ENCODE measurements at regions not wholly inside any gene's neighbourhood (a gene's known extent, or its start where the extent isn't known, plus 50 kb on each side); places are given as distances from the start of the nearest gene placed in this dataset.

DNA sequence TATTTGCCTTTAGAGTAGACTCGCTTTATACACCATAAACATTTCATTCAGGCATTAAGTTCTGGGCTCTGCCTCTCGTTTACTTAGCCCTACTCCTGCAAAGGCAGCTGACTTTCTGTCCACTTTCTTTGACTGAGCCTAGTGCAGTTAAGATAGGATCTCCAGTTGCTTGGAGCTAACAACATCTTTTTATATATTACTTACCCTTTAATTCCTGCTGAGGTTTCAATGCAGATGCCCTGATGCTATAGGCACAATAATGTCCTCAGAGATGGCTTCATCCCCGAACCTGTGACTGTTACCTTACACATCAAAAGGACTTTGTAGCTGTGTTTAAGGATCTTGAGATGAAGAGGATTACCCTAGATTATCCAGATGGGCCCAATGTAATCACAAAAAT is 505.8 kb upstream of the TNP1 start:
- dilution Hi-C loops (cut with MboI; ENCODE audit: extremely low pct_ligation_motif_present, low sequenced_read_pairs): no loop called here
- no peak overlapping the region for H2AFZ ChIP-seq (ENCODE audit: control insufficient read depth, low read length)
- H3K9ac ChIP-seq (ENCODE audit: control insufficient read depth, extremely low read depth, insufficient read depth, low read length): no peak overlapping the region
- no peaks in the 10 kb centered on the region for H3K9me1 ChIP-seq (ENCODE audit: control insufficient read depth, extremely low read depth, insufficient read depth, low read length)
- no peaks in the 10 kb centered on the region for H4K20me1 ChIP-seq (ENCODE audit: control insufficient read depth, extremely low read depth, insufficient read depth, low read length)
- H3K79me2 ChIP-seq (ENCODE audit: control insufficient read depth, insufficient read depth, low read length): no peaks in the 10 kb centered on the region
- H3K27ac ChIP-seq (ENCODE audit: control insufficient read depth, insufficient read depth, low read length): no peak overlapping the region
- FAIRE-seq (no peak), DNase-seq (ENCODE audit: low read depth, low spot score) (no peak)
- no peaks in the 10 kb centered on the region for H3K9me3 ChIP-seq (ENCODE audit: control insufficient read depth, low read depth, low read length)
- H3K4me3 ChIP-seq (ENCODE audit: control insufficient read depth in 2 of 3, extremely low read depth in 1 of 3, insufficient read depth in 2 of 3, low read depth in 1 of 3, low read length in 3 of 3): no peak overlapping the region
- TF ChIP-seq, protein P1, sequence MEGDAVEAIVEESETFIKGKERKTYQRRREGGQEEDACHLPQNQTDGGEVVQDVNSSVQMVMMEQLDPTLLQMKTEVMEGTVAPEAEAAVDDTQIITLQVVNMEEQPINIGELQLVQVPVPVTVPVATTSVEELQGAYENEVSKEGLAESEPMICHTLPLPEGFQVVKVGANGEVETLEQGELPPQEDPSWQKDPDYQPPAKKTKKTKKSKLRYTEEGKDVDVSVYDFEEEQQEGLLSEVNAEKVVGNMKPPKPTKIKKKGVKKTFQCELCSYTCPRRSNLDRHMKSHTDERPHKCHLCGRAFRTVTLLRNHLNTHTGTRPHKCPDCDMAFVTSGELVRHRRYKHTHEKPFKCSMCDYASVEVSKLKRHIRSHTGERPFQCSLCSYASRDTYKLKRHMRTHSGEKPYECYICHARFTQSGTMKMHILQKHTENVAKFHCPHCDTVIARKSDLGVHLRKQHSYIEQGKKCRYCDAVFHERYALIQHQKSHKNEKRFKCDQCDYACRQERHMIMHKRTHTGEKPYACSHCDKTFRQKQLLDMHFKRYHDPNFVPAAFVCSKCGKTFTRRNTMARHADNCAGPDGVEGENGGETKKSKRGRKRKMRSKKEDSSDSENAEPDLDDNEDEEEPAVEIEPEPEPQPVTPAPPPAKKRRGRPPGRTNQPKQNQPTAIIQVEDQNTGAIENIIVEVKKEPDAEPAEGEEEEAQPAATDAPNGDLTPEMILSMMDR (optimal IDR thresholded peaks at IDR 0.05 in 1 of 3, IDR thresholded peaks at IDR 0.05 in 1 of 3, conservative IDR thresholded peaks at IDR 0.05 in 1 of 3; ENCODE audit: extremely low read depth in 1 of 3, insufficient read depth in 2 of 3, low read length in 3 of 3): no peak
- no peak for TF ChIP-seq EZH2 (IDR thresholded peaks at IDR 0.05; ENCODE audit: low read length)
- H3K36me3 ChIP-seq (ENCODE audit: control insufficient read depth in 2 of 2, extremely low read depth in 1 of 2, insufficient read depth in 2 of 2, low read length in 2 of 2): no peaks in the 10 kb centered on the region
- H3K4me1 ChIP-seq (ENCODE audit: control insufficient read depth, extremely low read depth, insufficient read depth, low read length): peaks cover 36% of the 10 kb centered on the region
- no peaks in the 10 kb centered on the region for H3K27me3 ChIP-seq (ENCODE audit: control insufficient read depth, extremely low read depth, insufficient read depth, low read length)
- no peak overlapping the region for H3K4me2 ChIP-seq (ENCODE audit: control insufficient read depth, extremely low read depth, insufficient read depth, low read depth, low read length)

DNA sequence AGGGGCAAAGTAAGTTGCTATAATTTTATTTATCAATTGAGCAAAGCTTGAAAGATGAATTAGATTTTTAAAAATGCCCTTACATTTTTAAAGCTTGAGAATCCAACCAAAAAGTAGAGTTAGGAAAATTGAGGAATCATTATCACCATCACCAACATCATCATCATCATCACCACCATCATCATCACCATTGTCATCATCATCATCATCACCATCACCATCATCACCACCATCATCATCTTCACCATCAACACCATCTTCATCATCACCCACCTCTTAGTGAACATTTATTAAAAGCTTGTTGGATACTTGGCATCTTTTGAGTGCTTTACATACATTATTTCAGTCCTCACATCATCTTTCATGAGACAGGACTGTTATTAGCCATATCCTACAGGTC is 504.4 kb upstream of the TNP1 start:
- Histone ChIP-seq H3K4me3 (ENCODE audit: control insufficient read depth in 2 of 3, extremely low read depth in 1 of 3, insufficient read depth in 2 of 3, low read depth in 1 of 3, low read length in 3 of 3) (no peak overlapping the region), H3K4me2 (ENCODE audit: control insufficient read depth, extremely low read depth, insufficient read depth, low read depth, low read length) (no peak overlapping the region), H2AFZ (ENCODE audit: control insufficient read depth, low read length) (no peak overlapping the region), H3K36me3 (ENCODE audit: control insufficient read depth in 2 of 2, extremely low read depth in 1 of 2, insufficient read depth in 2 of 2, low read length in 2 of 2) (no peaks in the 10 kb centered on the region), H3K27ac (ENCODE audit: control insufficient read depth, insufficient read depth, low read length) (no peak overlapping the region), H3K9me3 (ENCODE audit: control insufficient read depth, low read depth, low read length) (no peaks in the 10 kb centered on the region), H3K9me1 (ENCODE audit: control insufficient read depth, extremely low read depth, insufficient read depth, low read length) (no peaks in the 10 kb centered on the region), H4K20me1 (ENCODE audit: control insufficient read depth, extremely low read depth, insufficient read depth, low read length) (no peaks in the 10 kb centered on the region), H3K79me2 (ENCODE audit: control insufficient read depth, insufficient read depth, low read length) (no peaks in the 10 kb centered on the region), H3K9ac (ENCODE audit: control insufficient read depth, extremely low read depth, insufficient read depth, low read length) (no peak overlapping the region), H3K4me1 (ENCODE audit: control insufficient read depth, extremely low read depth, insufficient read depth, low read length) (peaks cover 27% of the 10 kb centered on the region), H3K27me3 (ENCODE audit: control insufficient read depth, extremely low read depth, insufficient read depth, low read length) (no peaks in the 10 kb centered on the region)
- dilution Hi-C loops (cut with MboI; ENCODE audit: extremely low pct_ligation_motif_present, low sequenced_read_pairs): no loop called here
- FAIRE-seq: no peak
- no peak for TF ChIP-seq EZH2 (IDR thresholded peaks at IDR 0.05; ENCODE audit: low read length)
- TF ChIP-seq, protein P1 (optimal IDR thresholded peaks at IDR 0.05 in 1 of 3, IDR thresholded peaks at IDR 0.05 in 1 of 3, conservative IDR thresholded peaks at IDR 0.05 in 1 of 3; ENCODE audit: extremely low read depth in 1 of 3, insufficient read depth in 2 of 3, low read length in 3 of 3): no peak
- no peak for DNase-seq (ENCODE audit: low read depth, low spot score)

Measured in keratinocyte (primary cell).